ENCODE measurements at regions not wholly inside any gene's neighbourhood (a gene's known extent, or its start where the extent isn't known, plus 50 kb on each side); places are given as distances from the start of the nearest gene placed in this dataset.
A peak's percentile ranks its signal among the peaks of the same experiment; 100 is the strongest.
"Not testable (repeated sequence)": the region's sequence is repeated elsewhere in the genome, so short reads cannot be mapped to it uniquely, and the experiment has no call there.

- DNase-seq (ENCODE audit: low spot score): no peak
Measured at GRCh38 chr16:51853586-51853985, 693.4 kb downstream of the TOX3 start.

DNA sequence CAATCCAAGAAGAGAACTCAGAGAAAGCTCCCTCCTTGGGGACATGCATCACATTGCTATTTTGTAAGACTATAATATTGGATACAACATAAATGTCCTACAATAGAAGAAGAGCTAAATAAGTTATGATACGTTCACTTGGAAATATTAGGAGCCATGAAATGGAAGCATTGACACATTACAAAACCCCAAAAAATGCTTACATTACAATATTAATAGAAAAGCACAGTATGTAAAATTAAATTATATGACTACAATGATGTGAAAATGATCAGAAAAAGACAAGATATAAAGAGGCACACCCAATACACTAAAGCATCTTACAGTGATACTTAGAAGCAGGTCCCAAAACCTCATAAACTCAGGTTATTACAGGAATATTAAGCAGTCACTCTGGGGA is 694.1 kb downstream of the TOX3 start:
- DNase-seq (ENCODE audit: low spot score): no peak

DNA sequence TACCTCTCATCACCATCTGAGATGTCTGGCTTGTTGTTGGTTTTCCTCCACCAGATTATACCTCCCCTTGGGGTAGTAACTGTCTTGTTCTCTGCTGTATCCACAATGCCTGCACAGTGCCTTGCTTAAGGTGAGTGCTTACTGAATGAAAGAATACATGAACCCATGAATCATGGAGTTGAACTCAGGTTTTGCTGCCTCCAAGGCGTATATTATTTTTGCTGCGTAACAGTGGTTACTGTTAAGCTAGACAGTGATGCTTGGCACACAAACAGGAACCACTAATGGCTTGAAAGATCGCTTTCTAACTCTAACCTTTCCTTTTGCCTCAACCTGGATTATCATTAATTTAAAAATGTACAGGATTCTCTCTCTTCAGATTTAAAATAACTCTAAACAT is 695.8 kb downstream of the TOX3 start:
- no peak for DNase-seq (ENCODE audit: low spot score)

GRCh38 chr16:51849715-51850114 is 697.2 kb downstream of the TOX3 start:
- DNase-seq (ENCODE audit: low spot score): no peak

DNA sequence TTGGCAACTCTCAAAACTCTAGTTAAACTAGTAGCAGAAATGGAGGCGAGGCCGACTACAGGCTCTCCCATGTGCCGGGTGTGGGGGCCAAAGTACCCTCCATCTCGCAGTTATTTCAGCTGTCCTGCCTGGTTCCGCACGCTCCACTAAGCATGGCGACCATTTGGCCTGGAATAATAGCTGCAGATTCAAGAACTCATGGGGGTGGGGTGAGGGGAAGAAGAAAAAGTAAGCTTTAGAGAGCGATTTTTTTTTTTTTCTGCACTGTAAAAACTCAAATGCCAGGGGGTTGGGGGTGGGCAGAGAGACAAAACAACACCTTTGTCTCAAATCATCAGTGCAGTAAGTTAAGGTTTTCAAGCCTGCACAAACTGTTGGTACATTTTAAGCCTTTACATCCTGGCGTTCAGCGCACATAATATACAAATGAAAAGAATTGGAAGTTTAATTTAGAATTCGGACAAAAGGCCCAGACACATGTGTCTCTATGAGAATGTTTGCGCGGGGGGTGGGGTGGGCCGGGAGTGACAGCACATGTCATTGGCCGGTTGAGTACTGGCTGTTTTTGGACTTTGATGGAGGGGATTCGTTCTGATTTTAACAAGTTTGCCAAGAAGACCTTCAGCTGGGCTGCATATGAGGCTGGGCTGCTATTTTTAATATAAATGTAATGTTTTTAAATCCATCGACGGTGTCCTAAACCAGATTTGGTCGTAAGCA is 694.7 kb upstream of the SALL1 start:
- no peak for DNase-seq (ENCODE audit: low spot score)

- no peak for DNase-seq (ENCODE audit: low spot score)
Measured at GRCh38 chr16:51839727-51840462, 688.8 kb upstream of the SALL1 start.

GRCh38 chr16:51834794-51835193 is 683.7 kb upstream of the SALL1 start:
- no peak for DNase-seq (ENCODE audit: low spot score)

- no peak for DNase-seq (ENCODE audit: low spot score)
Measured at GRCh38 chr16:51834133-51834532, 683.1 kb upstream of the SALL1 start.

DNA sequence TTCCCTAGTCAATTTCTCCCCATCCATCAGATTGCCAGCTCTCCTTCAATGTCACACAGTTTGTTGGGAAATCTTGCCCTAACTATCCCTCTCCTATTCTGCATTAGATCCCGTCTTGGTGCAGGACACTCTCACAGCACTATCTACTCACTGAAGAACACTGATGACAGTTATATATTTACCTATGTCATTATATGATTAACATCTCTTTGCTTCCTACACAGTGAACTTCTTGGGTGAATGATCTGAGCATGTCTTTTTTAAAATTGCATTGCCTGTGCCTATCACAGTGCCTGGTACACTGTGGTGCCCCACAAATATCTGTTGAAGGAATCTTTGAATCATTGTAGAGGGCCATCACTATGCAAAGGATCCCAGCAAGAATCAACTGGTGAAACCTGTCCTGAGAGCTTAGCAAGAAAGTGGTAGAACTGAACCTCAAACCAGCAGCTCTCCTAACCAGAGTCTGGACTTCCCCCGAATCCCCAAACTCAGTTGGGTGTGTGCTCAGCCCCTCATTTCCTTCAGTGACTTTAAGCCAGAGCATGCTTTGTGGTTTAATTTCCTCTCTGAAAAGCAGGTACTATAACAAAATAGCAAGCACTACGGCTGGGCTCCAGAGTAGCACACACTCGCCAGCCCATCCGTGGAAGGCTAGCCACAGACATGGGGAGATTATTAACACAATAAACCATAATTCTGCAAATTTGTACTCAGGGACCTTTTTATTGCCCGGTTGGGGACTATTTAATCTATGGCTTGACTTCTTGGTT is 680.7 kb upstream of the SALL1 start:
- no peak for DNase-seq (ENCODE audit: low spot score)

- DNase-seq (ENCODE audit: low spot score): not testable (repeated sequence)
Measured at GRCh38 chr16:51831034-51831433, 680.0 kb upstream of the SALL1 start.

DNA sequence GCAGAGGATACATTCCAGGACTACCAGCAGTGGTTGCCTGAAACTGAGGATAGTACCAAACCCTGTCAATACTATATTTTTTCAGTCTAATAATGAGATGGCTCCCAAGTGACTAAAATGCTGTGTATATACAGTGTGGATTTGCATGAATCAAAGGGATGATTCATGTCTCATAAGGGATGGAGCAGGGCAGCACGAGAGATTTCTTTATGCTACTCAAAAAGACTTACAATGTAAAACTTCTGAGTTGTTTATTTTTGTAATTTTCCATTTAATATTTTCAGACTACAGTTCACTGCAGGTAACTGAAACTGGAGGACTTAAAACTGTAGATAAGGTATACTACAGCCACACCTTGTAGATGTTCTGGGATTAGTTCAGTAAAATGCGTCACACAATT is 674.7 kb upstream of the SALL1 start:
- DNase-seq (ENCODE audit: low spot score): no peak

DNA sequence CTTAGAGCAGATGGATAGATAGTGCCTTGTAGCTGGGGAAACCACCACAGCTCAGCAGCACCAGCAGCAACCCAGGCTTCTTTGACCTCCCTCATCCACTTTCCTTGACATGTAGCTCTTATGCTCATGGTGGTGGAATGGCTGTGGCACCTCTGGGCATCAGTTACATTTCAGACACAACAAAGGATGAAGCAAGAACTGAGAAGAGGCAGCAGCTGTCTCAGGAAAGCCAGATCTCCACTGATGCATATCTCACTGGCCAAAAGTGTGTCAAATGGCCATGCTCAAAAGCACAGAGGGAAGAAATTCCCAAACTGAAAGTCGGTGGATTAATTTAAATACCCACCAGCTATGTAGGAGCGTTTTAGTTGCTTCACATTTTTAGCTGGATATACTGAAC is 671.4 kb upstream of the SALL1 start:
- no peak for DNase-seq (ENCODE audit: low spot score)

GRCh38 chr16:51821527-51821926 is 670.5 kb upstream of the SALL1 start:
- no peak for DNase-seq (ENCODE audit: low spot score)

DNA sequence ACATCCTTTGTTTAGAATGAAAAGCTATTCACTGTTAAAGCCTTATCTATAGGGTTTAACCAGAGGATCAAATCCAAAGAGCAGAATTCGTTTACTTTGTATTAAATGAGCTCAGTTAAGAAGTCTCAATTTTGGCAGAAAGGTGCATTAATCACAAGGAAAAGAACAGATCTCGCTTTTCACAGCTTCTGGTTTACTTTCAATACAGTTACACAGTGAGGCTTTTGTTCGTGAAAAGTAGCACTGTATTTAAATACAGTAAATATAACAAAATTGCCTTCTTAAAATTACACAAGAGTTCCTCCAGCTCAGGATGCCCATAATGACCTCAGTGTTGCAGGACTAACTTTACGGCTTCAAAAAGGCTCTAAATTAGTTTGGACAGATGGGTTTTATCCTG is 669.1 kb upstream of the SALL1 start:
- DNase-seq (ENCODE audit: low spot score): no peak

- peak; percentile 56 for DNase-seq (ENCODE audit: low spot score)
Measured at GRCh38 chr16:51818342-51818944, 667.4 kb upstream of the SALL1 start.

GRCh38 chr16:51816929-51817328 is 665.9 kb upstream of the SALL1 start:
- DNase-seq (ENCODE audit: low spot score): no peak

DNA sequence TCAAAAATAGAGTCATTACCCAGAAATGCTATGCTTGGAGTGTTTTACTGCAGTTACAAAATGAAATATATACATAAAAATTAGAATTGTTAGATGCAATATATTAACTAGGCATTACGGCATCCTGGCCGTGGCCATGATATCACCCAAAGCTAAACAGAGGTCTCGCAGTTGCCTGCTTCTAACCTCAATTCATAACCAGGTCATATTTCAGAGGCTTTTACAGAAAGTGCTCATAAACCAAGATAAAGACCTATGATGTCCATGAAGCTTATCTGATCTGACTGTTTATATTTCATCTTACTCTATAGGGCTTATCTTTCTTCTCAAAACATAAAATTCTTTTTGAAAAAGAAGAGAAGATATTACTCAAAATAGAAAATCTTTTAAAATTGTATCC is 664.5 kb upstream of the SALL1 start:
- no peak for DNase-seq (ENCODE audit: low spot score)

DNA sequence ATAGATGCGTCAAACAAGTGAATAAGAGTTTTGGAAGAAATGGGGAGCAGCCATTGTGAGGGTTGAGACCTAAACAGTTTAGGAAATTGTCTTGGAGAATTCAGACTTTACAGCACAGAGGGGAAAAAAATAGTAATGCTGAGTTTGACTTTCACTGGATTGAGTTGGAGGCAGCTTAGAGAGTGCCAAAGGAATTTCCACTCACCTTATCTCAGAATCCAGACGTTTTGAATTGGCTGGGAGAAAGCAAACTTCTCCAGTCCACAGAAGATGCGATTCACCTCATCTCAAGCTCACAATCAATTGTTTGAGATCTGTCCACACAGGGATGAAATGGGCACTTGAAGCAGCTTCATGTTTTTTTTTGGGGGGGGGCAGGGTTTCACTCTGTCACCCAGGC is 663.5 kb upstream of the SALL1 start:
- DNase-seq (ENCODE audit: low spot score): no peak

- DNase-seq (ENCODE audit: low spot score): no peak
Measured at GRCh38 chr16:51813609-51814008, 662.5 kb upstream of the SALL1 start.

- DNase-seq (ENCODE audit: low spot score): no peak
Measured at GRCh38 chr16:51812945-51813344, 661.9 kb upstream of the SALL1 start.

GRCh38 chr16:51807551-51807950 is 656.5 kb upstream of the SALL1 start:
- DNase-seq (ENCODE audit: low spot score): no peak

- no peak for DNase-seq (ENCODE audit: low spot score)
Measured at GRCh38 chr16:51801635-51802034, 650.6 kb upstream of the SALL1 start.
